Stimulated activated CD4-positive, alpha-beta T cell treated with anti-CD3 and anti-CD28 coated beads, Interleukin-4, amount 100 ng/mL, for 24 hours (primary cell): ENCODE measurements at regions not wholly inside any gene's neighbourhood (a gene's known extent, or its start where the extent isn't known, plus 50 kb on each side); places are given as distances from the start of the nearest gene placed in this dataset.
"Not testable (repeated sequence)": the region's sequence is repeated elsewhere in the genome, so short reads cannot be mapped to it uniquely, and the experiment has no call there.

Experiments used
- DNase-seq: peaks from one replicate; pipeline ENCODE4 v3.0.0-alpha.2; 2020

- no peak for DNase-seq
Measured at GRCh38 chr13:50277906-50278305, 262.7 kb downstream of the KCNRG start.

- no peak for DNase-seq
Measured at GRCh38 chr13:50280441-50280937, 265.2 kb downstream of the KCNRG start.

- no peak for DNase-seq
Measured at GRCh38 chr13:50282016-50282415, 266.8 kb downstream of the KCNRG start.

- no peak for DNase-seq
Measured at GRCh38 chr13:50283017-50283416, 267.8 kb downstream of the KCNRG start.

- DNase-seq, result no peak
Measured at GRCh38 chr13:50284540-50284939, 269.3 kb downstream of the KCNRG start.

GRCh38 chr13:50285283-50285682 lies 270.0 kb downstream of the KCNRG start:
- no peak for DNase-seq

- DNase-seq, result no peak
Measured at GRCh38 chr13:50286324-50286723, 271.1 kb downstream of the KCNRG start.

GRCh38 chr13:50290186-50290585 lies 274.9 kb downstream of the KCNRG start:
- DNase-seq, result no peak

- DNase-seq, result no peak
Measured at GRCh38 chr13:50291611-50292010, 276.4 kb downstream of the KCNRG start.

- no peak for DNase-seq
Measured at GRCh38 chr13:50292081-50292480, 276.8 kb downstream of the KCNRG start.

- not testable (repeated sequence) for DNase-seq
Measured at GRCh38 chr13:50294425-50294824, 279.2 kb downstream of the KCNRG start.

GRCh38 chr13:50299546-50300249 lies 284.5 kb downstream of the KCNRG start:
- DNase-seq, result no peak

GRCh38 chr13:50303963-50304721 lies 288.9 kb downstream of the KCNRG start:
- no peak for DNase-seq

GRCh38 chr13:50306156-50306555 lies 290.9 kb downstream of the KCNRG start:
- DNase-seq, result no peak

GRCh38 chr13:50309318-50309717 lies 294.1 kb downstream of the KCNRG start:
- no peak for DNase-seq

GRCh38 chr13:50309882-50310594 lies 294.8 kb downstream of the KCNRG start:
- DNase-seq, result no peak

GRCh38 chr13:50310734-50311133 lies 295.5 kb downstream of the KCNRG start:
- no peak for DNase-seq

- DNase-seq, result no peak
Measured at GRCh38 chr13:50318887-50319286, 303.6 kb downstream of the KCNRG start.

GRCh38 chr13:50319635-50320255 lies 304.5 kb downstream of the KCNRG start:
- no peak for DNase-seq

GRCh38 chr13:50320271-50320862 lies 305.1 kb downstream of the KCNRG start:
- no peak for DNase-seq

GRCh38 chr13:50322006-50322405 lies 306.8 kb downstream of the KCNRG start:
- no peak for DNase-seq

GRCh38 chr13:50323440-50324065 lies 308.3 kb downstream of the KCNRG start:
- no peak for DNase-seq
